HEK293T (cell line): ENCODE measurements at regions not wholly inside any gene's neighbourhood (a gene's known extent, or its start where the extent isn't known, plus 50 kb on each side); places are given as distances from the start of the nearest gene placed in this dataset.
"Not testable (repeated sequence)": the region's sequence is repeated elsewhere in the genome, so short reads cannot be mapped to it uniquely, and the experiment has no call there.

ENCODE experiments used
- CTCF ChIA-PET: fragments of 350-600 bp; formaldehyde crosslinking; extraction: SDS; loops from one replicate; lab custom pipeline; 2021; ENCODE audit warnings: antibody characterized with exemption, inconsistent platforms; lab: Yijun Ruan, JAX
- POLR2A ChIA-PET: fragments of 350-600 bp; formaldehyde crosslinking; extraction: SDS; loops from one replicate; lab custom pipeline; 2020; ENCODE audit warnings: antibody characterized with exemption, inconsistent platforms; lab: Yijun Ruan, JAX
- DNase-seq: peaks from one replicate; pipeline ENCODE4 v3.0.0; 2012; ENCODE audit warnings: mixed read lengths; ENCODE audit errors: extremely low spot score
- ARNT ChIP-seq: fragments of 450-650 bp; IDR thresholded peaks from 2 replicates; pipeline ENCODE4 v1.6.1; 2017; ENCODE audit warnings: mild to moderate bottlenecking
- BHLHE40 ChIP-seq: fragments of 450-650 bp; IDR thresholded peaks from 2 replicates; pipeline ENCODE4 v1.6.1; 2016; ENCODE audit warnings: mild to moderate bottlenecking, moderate library complexity, borderline replicate concordance
- CTBP1 ChIP-seq: fragments of 450-650 bp; IDR thresholded peaks from 2 replicates; pipeline ENCODE4 v1.6.1; 2016; ENCODE audit warnings: borderline replicate concordance
- ELF4 ChIP-seq: fragments of 450-650 bp; IDR thresholded peaks from 2 replicates; pipeline ENCODE4 v1.6.1; 2017; ENCODE audit warnings: antibody characterized with exemption
- FOXA1 ChIP-seq: fragments of 450-650 bp; IDR thresholded peaks from 2 replicates; pipeline ENCODE4 v1.6.1; 2016; ENCODE audit warnings: mild to moderate bottlenecking
- FOXK2 ChIP-seq: fragments of 450-650 bp; IDR thresholded peaks from 2 replicates; pipeline ENCODE4 v1.6.1; 2016; ENCODE audit warnings: mild to moderate bottlenecking
- FOXM1 ChIP-seq: fragments of 450-650 bp; IDR thresholded peaks from 2 replicates; pipeline ENCODE4 v1.6.1; 2017; ENCODE audit warnings: mild to moderate bottlenecking, borderline replicate concordance
- HDGF ChIP-seq: fragments of 450-650 bp; IDR thresholded peaks from 2 replicates; pipeline ENCODE4 v1.6.1; 2017; ENCODE audit warnings: antibody characterized with exemption, borderline replicate concordance
- L3MBTL2 ChIP-seq: fragments of 450-650 bp; conservative IDR thresholded peaks from 2 replicates; pipeline ENCODE4 v1.6.1; 2016; ENCODE audit warnings: mild to moderate bottlenecking
- LEF1 ChIP-seq: fragments of 450-650 bp; IDR thresholded peaks from 2 replicates; pipeline ENCODE4 v1.6.1; 2017; ENCODE audit warnings: mild to moderate bottlenecking, borderline replicate concordance
- NFRKB ChIP-seq: fragments of 450-650 bp; IDR thresholded peaks from 2 replicates; pipeline ENCODE4 v1.6.1; 2016; ENCODE audit warnings: mild to moderate bottlenecking, moderate library complexity
- PKNOX1 ChIP-seq: fragments of 450-650 bp; IDR thresholded peaks from 2 replicates; pipeline ENCODE4 v1.6.1; 2016
- SP1 ChIP-seq: fragments of 450-650 bp; IDR thresholded peaks from 2 replicates; pipeline ENCODE4 v1.6.1; 2017
- SUZ12 ChIP-seq: fragments of 450-650 bp; IDR thresholded peaks from 2 replicates; pipeline ENCODE4 v1.6.1; 2016; ENCODE audit warnings: mild to moderate bottlenecking
- TARDBP ChIP-seq: fragments of 450-650 bp; IDR thresholded peaks from 2 replicates; pipeline ENCODE4 v1.6.1; 2016
- ZNF384 ChIP-seq: fragments of 450-650 bp; IDR thresholded peaks from 2 replicates; pipeline ENCODE4 v1.6.1; 2016

GRCh38 chr1:79150576-79150975 is 144.0 kb upstream of the ADGRL4 start:
- CTCF ChIA-PET: no interaction called here
- no peak for DNase-seq
- POLR2A ChIA-PET: no interaction called here
- TF ChIP-seq NFRKB (no peak), FOXK2 (no peak), ZNF384 (no peak), PKNOX1 (no peak), FOXA1 (no peak), FOXM1 (no peak), SUZ12 (no peak), BHLHE40 (no peak), L3MBTL2 (no peak), TARDBP (no peak), ELF4 (no peak), LEF1 (no peak), ARNT (no peak), SP1 (no peak), CTBP1 (no peak), HDGF (no peak)

- CTCF ChIA-PET, DNase-seq, POLR2A ChIA-PET: not testable (repeated sequence)
Observed at GRCh38 chr1:79138227-79138626, 131.7 kb upstream of the ADGRL4 start.

- TF ChIP-seq PKNOX1 (0 out of 2 replicates have a peak, but pooled peaks have one; percentile 10), ELF4 (no peak)
- ChIA-PET POLR2A (no interaction called here), CTCF (no interaction called here)
- DNase-seq: no peak
Observed at GRCh38 chr1:79133774-79134364, 127.3 kb upstream of the ADGRL4 start.

GRCh38 chr1:79131626-79132025 is 125.1 kb upstream of the ADGRL4 start:
- ChIA-PET POLR2A (no interaction called here), CTCF (no interaction called here)
- DNase-seq: no peak
- TF ChIP-seq FOXM1: no peak
- no peak for TF ChIP-seq LEF1

GRCh38 chr1:79129914-79130313 is 123.4 kb upstream of the ADGRL4 start:
- POLR2A ChIA-PET: no interaction called here
- TF ChIP-seq PKNOX1 (peak; percentile 45), ARNT (no peak), ZNF384 (no peak), LEF1 (no peak)
- CTCF ChIA-PET: no interaction called here
- DNase-seq: no peak

GRCh38 chr1:79128722-79129121 is 122.2 kb upstream of the ADGRL4 start:
- no peak for TF ChIP-seq PKNOX1
- TF ChIP-seq FOXM1: no peak
- TF ChIP-seq ELF4: no peak
- TF ChIP-seq SP1: no peak
- no peak for TF ChIP-seq BHLHE40
- no peak for TF ChIP-seq TARDBP
- no peak for TF ChIP-seq SUZ12
- no peak for TF ChIP-seq FOXK2
- TF ChIP-seq ZNF384: no peak
- no peak for TF ChIP-seq LEF1
- no peak for TF ChIP-seq CTBP1
- TF ChIP-seq HDGF: no peak
- no peak for TF ChIP-seq ARNT
- ChIA-PET CTCF (no interaction called here), POLR2A (no interaction called here)
- DNase-seq: no peak

GRCh38 chr1:79124756-79125155 is 118.2 kb upstream of the ADGRL4 start:
- no peak for DNase-seq
- CTCF ChIA-PET: no interaction called here
- POLR2A ChIA-PET: no interaction called here
- no peak for TF ChIP-seq TARDBP
- TF ChIP-seq ELF4: no peak
- TF ChIP-seq FOXM1: no peak
- TF ChIP-seq LEF1: no peak
- no peak for TF ChIP-seq NFRKB
- no peak for TF ChIP-seq SP1
- no peak for TF ChIP-seq ARNT
- no peak for TF ChIP-seq L3MBTL2
- no peak for TF ChIP-seq HDGF
- TF ChIP-seq CTBP1: no peak
- no peak for TF ChIP-seq BHLHE40
- no peak for TF ChIP-seq SUZ12
- no peak for TF ChIP-seq FOXK2
- no peak for TF ChIP-seq ZNF384
- no peak for TF ChIP-seq PKNOX1
